HEK293T (cell line): ENCODE measurements at regions not wholly inside any gene's neighbourhood (a gene's known extent, or its start where the extent isn't known, plus 50 kb on each side); places are given as distances from the start of the nearest gene placed in this dataset.

Source experiments
- CTCF ChIA-PET: fragments of 350-600 bp; formaldehyde crosslinking; extraction: SDS; loops from one replicate; lab custom pipeline; 2021; ENCODE audit warnings: antibody characterized with exemption, inconsistent platforms; lab: Yijun Ruan, JAX
- POLR2A ChIA-PET: fragments of 350-600 bp; formaldehyde crosslinking; extraction: SDS; loops from one replicate; lab custom pipeline; 2020; ENCODE audit warnings: antibody characterized with exemption, inconsistent platforms; lab: Yijun Ruan, JAX
- DNase-seq: peaks from one replicate; pipeline ENCODE4 v3.0.0; 2012; ENCODE audit warnings: mixed read lengths; ENCODE audit errors: extremely low spot score
- ARNT ChIP-seq: fragments of 450-650 bp; IDR thresholded peaks from 2 replicates; pipeline ENCODE4 v1.6.1; 2017; ENCODE audit warnings: mild to moderate bottlenecking
- BHLHE40 ChIP-seq: fragments of 450-650 bp; IDR thresholded peaks from 2 replicates; pipeline ENCODE4 v1.6.1; 2016; ENCODE audit warnings: mild to moderate bottlenecking, moderate library complexity, borderline replicate concordance
- CTBP1 ChIP-seq: fragments of 450-650 bp; IDR thresholded peaks from 2 replicates; pipeline ENCODE4 v1.6.1; 2016; ENCODE audit warnings: borderline replicate concordance
- ELF4 ChIP-seq: fragments of 450-650 bp; IDR thresholded peaks from 2 replicates; pipeline ENCODE4 v1.6.1; 2017; ENCODE audit warnings: antibody characterized with exemption
- FOXA1 ChIP-seq: fragments of 450-650 bp; IDR thresholded peaks from 2 replicates; pipeline ENCODE4 v1.6.1; 2016; ENCODE audit warnings: mild to moderate bottlenecking
- FOXK2 ChIP-seq: fragments of 450-650 bp; IDR thresholded peaks from 2 replicates; pipeline ENCODE4 v1.6.1; 2016; ENCODE audit warnings: mild to moderate bottlenecking
- FOXM1 ChIP-seq: fragments of 450-650 bp; IDR thresholded peaks from 2 replicates; pipeline ENCODE4 v1.6.1; 2017; ENCODE audit warnings: mild to moderate bottlenecking, borderline replicate concordance
- HDGF ChIP-seq: fragments of 450-650 bp; IDR thresholded peaks from 2 replicates; pipeline ENCODE4 v1.6.1; 2017; ENCODE audit warnings: antibody characterized with exemption, borderline replicate concordance
- L3MBTL2 ChIP-seq: fragments of 450-650 bp; conservative IDR thresholded peaks from 2 replicates; pipeline ENCODE4 v1.6.1; 2016; ENCODE audit warnings: mild to moderate bottlenecking
- LEF1 ChIP-seq: fragments of 450-650 bp; IDR thresholded peaks from 2 replicates; pipeline ENCODE4 v1.6.1; 2017; ENCODE audit warnings: mild to moderate bottlenecking, borderline replicate concordance
- NFRKB ChIP-seq: fragments of 450-650 bp; IDR thresholded peaks from 2 replicates; pipeline ENCODE4 v1.6.1; 2016; ENCODE audit warnings: mild to moderate bottlenecking, moderate library complexity
- PKNOX1 ChIP-seq: fragments of 450-650 bp; IDR thresholded peaks from 2 replicates; pipeline ENCODE4 v1.6.1; 2016
- SP1 ChIP-seq: fragments of 450-650 bp; IDR thresholded peaks from 2 replicates; pipeline ENCODE4 v1.6.1; 2017
- SUZ12 ChIP-seq: fragments of 450-650 bp; IDR thresholded peaks from 2 replicates; pipeline ENCODE4 v1.6.1; 2016; ENCODE audit warnings: mild to moderate bottlenecking
- TARDBP ChIP-seq: fragments of 450-650 bp; IDR thresholded peaks from 2 replicates; pipeline ENCODE4 v1.6.1; 2016
- ZNF384 ChIP-seq: fragments of 450-650 bp; IDR thresholded peaks from 2 replicates; pipeline ENCODE4 v1.6.1; 2016

GRCh38 chr2:204268458-204268857 lies 276.8 kb upstream of the PARD3B start:
- ChIA-PET CTCF (interaction anchor here (0.6 kb wide), 1 partner anchor 317 kb away, joined by 3 read pairs; no protein-coding TSS in a partner anchor), POLR2A (interaction anchor here (0.5 kb wide), 1 partner anchor 904 kb away, joined by 3 read pairs; no protein-coding TSS in a partner anchor)
- no peak for DNase-seq
- TF ChIP-seq PKNOX1 (no peak), SUZ12 (no peak), FOXM1 (no peak), CTBP1 (no peak), HDGF (no peak), ELF4 (no peak), ZNF384 (no peak), FOXK2 (no peak), TARDBP (no peak), SP1 (no peak), FOXA1 (no peak), NFRKB (no peak), BHLHE40 (no peak), L3MBTL2 (no peak), ARNT (no peak), LEF1 (no peak)

- TF ChIP-seq ELF4, result no peak
- TF ChIP-seq L3MBTL2, result no peak
- no peak for TF ChIP-seq HDGF
- TF ChIP-seq LEF1, result no peak
- TF ChIP-seq PKNOX1, result no peak
- TF ChIP-seq FOXK2, result no peak
- no peak for TF ChIP-seq BHLHE40
- ChIA-PET CTCF (interaction anchor here (0.6 kb wide), 1 partner anchor 316 kb away, joined by 3 read pairs; no protein-coding TSS in a partner anchor), POLR2A (interaction anchor here (0.5 kb wide), 1 partner anchor 903 kb away, joined by 3 read pairs; no protein-coding TSS in a partner anchor)
- DNase-seq, result no peak
Observed at GRCh38 chr2:204268971-204269370, 276.3 kb upstream of the PARD3B start.

GRCh38 chr2:204272089-204272488 lies 273.2 kb upstream of the PARD3B start:
- TF ChIP-seq SP1, result no peak
- TF ChIP-seq HDGF, result no peak
- no peak for TF ChIP-seq ARNT
- TF ChIP-seq LEF1, result no peak
- no peak for TF ChIP-seq TARDBP
- no peak for TF ChIP-seq FOXM1
- TF ChIP-seq FOXA1, result no peak
- TF ChIP-seq NFRKB, result no peak
- no peak for TF ChIP-seq FOXK2
- no peak for TF ChIP-seq ELF4
- TF ChIP-seq BHLHE40, result no peak
- TF ChIP-seq L3MBTL2, result no peak
- no peak for TF ChIP-seq PKNOX1
- TF ChIP-seq CTBP1, result no peak
- no peak for TF ChIP-seq SUZ12
- DNase-seq, result no peak
- ChIA-PET CTCF (no interaction called here), POLR2A (no interaction called here)

GRCh38 chr2:204272610-204273287 lies 272.5 kb upstream of the PARD3B start:
- TF ChIP-seq BHLHE40 (no peak), FOXK2 (no peak), FOXA1 (no peak), TARDBP (no peak), LEF1 (no peak), L3MBTL2 (no peak), SP1 (no peak), HDGF (no peak), PKNOX1 (no peak), CTBP1 (no peak), ARNT (no peak)
- no peak for DNase-seq
- ChIA-PET CTCF (no interaction called here), POLR2A (no interaction called here)

- POLR2A ChIA-PET, result no interaction called here
- TF ChIP-seq BHLHE40 (no peak), TARDBP (no peak), ZNF384 (no peak), SP1 (no peak), ELF4 (no peak), L3MBTL2 (no peak), LEF1 (no peak), CTBP1 (no peak), FOXM1 (no peak), HDGF (no peak), NFRKB (no peak), FOXK2 (no peak), SUZ12 (no peak)
- CTCF ChIA-PET, result no interaction called here
- no peak for DNase-seq
Observed at GRCh38 chr2:204274429-204274828, 270.8 kb upstream of the PARD3B start.

- POLR2A ChIA-PET, result no interaction called here
- DNase-seq, result no peak
- TF ChIP-seq FOXA1 (no peak), HDGF (no peak), FOXK2 (no peak), SP1 (no peak), FOXM1 (no peak), BHLHE40 (no peak), ARNT (no peak), TARDBP (no peak), ELF4 (no peak), L3MBTL2 (no peak), LEF1 (no peak), PKNOX1 (no peak), ZNF384 (no peak), NFRKB (no peak), SUZ12 (no peak), CTBP1 (no peak)
- CTCF ChIA-PET, result no interaction called here
Observed at GRCh38 chr2:204274991-204275390, 270.3 kb upstream of the PARD3B start.
